GM23248 (cell line): ENCODE measurements at regions not wholly inside any gene's neighbourhood (a gene's known extent, or its start where the extent isn't known, plus 50 kb on each side); places are given as distances from the start of the nearest gene placed in this dataset.
"Not testable (repeated sequence)": the region's sequence is repeated elsewhere in the genome, so short reads cannot be mapped to it uniquely, and the experiment has no call there.

Experiments used
- DNase-seq: peaks from one replicate; pipeline ENCODE4 v3.0.0-alpha.2; 2015
- H2AFZ ChIP-seq: fragments of 200-600 bp; sonication (generic); 2 replicates; pipeline ENCODE4 v1.6.1; 2016; ENCODE audit warnings: antibody characterized with exemption
- H3F3A ChIP-seq: fragments of 200-600 bp; sonication (generic); 2 replicates; pipeline ENCODE4 v1.6.1; 2016; ENCODE audit warnings: mild to moderate bottlenecking, antibody characterized with exemption, mixed run types; ENCODE audit not compliant: insufficient read depth
- H3K27ac ChIP-seq: fragments of 200-600 bp; sonication (generic); 2 replicates; pipeline ENCODE4 v1.5.1; 2016; ENCODE audit warnings: mild to moderate bottlenecking
- H3K27me3 ChIP-seq: fragments of 200-600 bp; sonication (generic); replicated peaks from 2 replicates; pipeline ENCODE4 v1.6.1; 2016; ENCODE audit warnings: mild to moderate bottlenecking; ENCODE audit not compliant: insufficient read depth
- H3K36me3 ChIP-seq: fragments of 200-600 bp; sonication (generic); 2 replicates; pipeline ENCODE4 v1.6.1; 2016; ENCODE audit warnings: low read depth, mild to moderate bottlenecking
- H3K4me1 ChIP-seq: fragments of 200-600 bp; sonication (generic); 2 replicates; pipeline ENCODE4 v1.6.1; 2016; ENCODE audit warnings: mild to moderate bottlenecking; ENCODE audit not compliant: insufficient read depth
- H3K4me2 ChIP-seq: fragments of 200-600 bp; sonication (generic); one replicate; pipeline ENCODE4 v1.6.1; 2016; ENCODE audit warnings: mild to moderate bottlenecking; ENCODE audit not compliant: unreplicated experiment
- H3K4me3 ChIP-seq: fragments of 200-600 bp; sonication (generic); 2 replicates; pipeline ENCODE4 v1.5.1; 2016; ENCODE audit warnings: mild to moderate bottlenecking
- H3K79me2 ChIP-seq: fragments of 200-600 bp; sonication (generic); 2 replicates; pipeline ENCODE4 v1.6.1; 2016; ENCODE audit warnings: mild to moderate bottlenecking; ENCODE audit not compliant: insufficient read depth
- H3K9ac ChIP-seq: fragments of 200-600 bp; sonication (generic); 2 replicates; pipeline ENCODE4 v1.6.1; 2016; ENCODE audit warnings: mild to moderate bottlenecking
- H3K9me2 ChIP-seq: fragments of 200-600 bp; sonication (generic); 2 replicates; pipeline ENCODE4 v1.6.1; 2016; ENCODE audit warnings: mixed run types, mild to moderate bottlenecking, moderate library complexity; ENCODE audit not compliant: insufficient read depth
- H3K9me3 ChIP-seq: fragments of 200-600 bp; sonication (generic); one replicate; pipeline ENCODE4 v1.6.1; 2017; ENCODE audit warnings: low read depth
- H4K20me1 ChIP-seq: fragments of 200-600 bp; sonication (generic); 2 replicates; pipeline ENCODE4 v1.6.0; 2016; ENCODE audit not compliant: insufficient read depth
- EZH2 ChIP-seq: fragments of 200-600 bp; sonication (generic); IDR thresholded peaks from 2 replicates; pipeline ENCODE4 v1.6.1; 2018; ENCODE audit warnings: antibody characterized with exemption, mild to moderate bottlenecking; ENCODE audit not compliant: insufficient read depth, poor library complexity, severe bottlenecking
- EZH2phosphoT487 ChIP-seq: fragments of 200-600 bp; sonication (generic); IDR thresholded peaks from 2 replicates; pipeline ENCODE4 v1.6.1; 2018; ENCODE audit warnings: antibody characterized with exemption, moderate library complexity, mild to moderate bottlenecking, low read depth; ENCODE audit not compliant: insufficient read depth
- WGBS, 2 experiments: methylation state at CpG; one replicate each; pipeline ENCODE4 v1.1.6; 2015 to 2017; ENCODE audit warnings: low lambda C conversion rate in 2 of 2, low coverage in 1 of 2; ENCODE audit errors: missing lambda C conversion rate in 2 of 2; 5-methylcytosine and 5-hydroxymethylcytosine counted together
- in situ Hi-C: fragments of 300-500 bp; cut with MboI; formaldehyde crosslinking; loops from 2 replicates; pipeline ENCODE4 v1.15.0; 2020

- Histone ChIP-seq H3F3A (no peaks in the 10 kb centered on the region), H2AFZ (no peak overlapping the region), H3K79me2 (no peaks in the 10 kb centered on the region), H3K4me3 (no peak overlapping the region), H3K9me3 (no peaks in the 10 kb centered on the region), H3K4me1 (no peaks in the 10 kb centered on the region), H3K9ac (no peak overlapping the region), H3K4me2 (no peak overlapping the region), H3K9me2 (no peaks in the 10 kb centered on the region), H3K36me3 (no peaks in the 10 kb centered on the region), H3K27ac (no peak overlapping the region), H3K27me3 (no peaks in the 10 kb centered on the region), H4K20me1 (no peaks in the 10 kb centered on the region)
- no peak for TF ChIP-seq EZH2phosphoT487
- TF ChIP-seq EZH2: no peak
- 75 to 78% methylated on average over 4 of the region's 4 CpGs for WGBS, 2 experiments
- in situ Hi-C loops: no loop called here
- DNase-seq: no peak
Observed at GRCh38 chr1:228953207-228953606, 217.9 kb downstream of the RHOU start.

GRCh38 chr1:228953808-228954207 lies 218.5 kb downstream of the RHOU start:
- H3K4me2 ChIP-seq: not testable (repeated sequence)

GRCh38 chr1:228955691-228956090 lies 220.4 kb downstream of the RHOU start:
- 81 to 85% methylated on average over 1 of the region's 1 CpG for WGBS, 2 experiments
- no peaks in the 10 kb centered on the region for H3K79me2 ChIP-seq

More at GRCh38 chr1:228953808-228954207, 218.5 kb downstream of the RHOU start:
- H3K36me3 ChIP-seq, in situ Hi-C loops, H3K27ac ChIP-seq, H3K4me1 ChIP-seq, H4K20me1 ChIP-seq, H3K4me3 ChIP-seq, DNase-seq, H2AFZ ChIP-seq, H3K27me3 ChIP-seq, H3K79me2 ChIP-seq, H3K9me2 ChIP-seq, H3F3A ChIP-seq, H3K9ac ChIP-seq, H3K9me3 ChIP-seq: not testable (repeated sequence)
- WGBS, 2 experiments: 70 to 73% methylated on average over 11 of the region's 11 CpGs

GRCh38 chr1:228956864-228957263 lies 221.6 kb downstream of the RHOU start:
- no peak for TF ChIP-seq EZH2phosphoT487
- TF ChIP-seq EZH2: no peak
- H3K4me2 ChIP-seq: no peak overlapping the region
- DNase-seq: no peak
- H3K27ac ChIP-seq: no peak overlapping the region
- H3K9me2 ChIP-seq: no peaks in the 10 kb centered on the region
- H3K36me3 ChIP-seq: no peaks in the 10 kb centered on the region
- no peak overlapping the region for H3K9ac ChIP-seq
- no peaks in the 10 kb centered on the region for H3K9me3 ChIP-seq
- 73 to 74% methylated on average over 5 of the region's 5 CpGs for WGBS, 2 experiments
- no peaks in the 10 kb centered on the region for H3K27me3 ChIP-seq
- H3K4me3 ChIP-seq: no peak overlapping the region
- H3F3A ChIP-seq: no peaks in the 10 kb centered on the region
- H3K79me2 ChIP-seq: no peaks in the 10 kb centered on the region
- H3K4me1 ChIP-seq: no peaks in the 10 kb centered on the region
- in situ Hi-C loops: no loop called here
- H2AFZ ChIP-seq: no peak overlapping the region
- no peaks in the 10 kb centered on the region for H4K20me1 ChIP-seq

More at GRCh38 chr1:228955691-228956090, 220.4 kb downstream of the RHOU start:
- Histone ChIP-seq H2AFZ (no peak overlapping the region), H3K4me2 (no peak overlapping the region), H3K27me3 (no peaks in the 10 kb centered on the region), H3K4me3 (no peak overlapping the region), H3K36me3 (no peaks in the 10 kb centered on the region), H4K20me1 (no peaks in the 10 kb centered on the region), H3K27ac (no peak overlapping the region), H3K9me3 (no peaks in the 10 kb centered on the region), H3K9me2 (no peaks in the 10 kb centered on the region), H3F3A (no peaks in the 10 kb centered on the region), H3K9ac (no peak overlapping the region), H3K4me1 (no peaks in the 10 kb centered on the region)
- DNase-seq: peak; percentile 65
- in situ Hi-C loops: no loop called here
- TF ChIP-seq EZH2phosphoT487: no peak
- no peak for TF ChIP-seq EZH2

- Histone ChIP-seq H3K9me2 (no peaks in the 10 kb centered on the region), H3K4me1 (no peaks in the 10 kb centered on the region), H3K27ac (no peak overlapping the region), H2AFZ (no peak overlapping the region), H3K36me3 (no peaks in the 10 kb centered on the region), H3K79me2 (no peaks in the 10 kb centered on the region), H3K9ac (no peak overlapping the region), H3K27me3 (no peaks in the 10 kb centered on the region), H3K9me3 (no peaks in the 10 kb centered on the region), H3K4me3 (no peak overlapping the region), H4K20me1 (no peaks in the 10 kb centered on the region), H3K4me2 (no peak overlapping the region), H3F3A (peaks cover 2% of the 10 kb centered on the region; the same call in 1 of the 2 replicates)
- WGBS, 2 experiments: 95% methylated on average over 6 of the region's 6 CpGs
- in situ Hi-C loops: no loop called here
- TF ChIP-seq EZH2 (no peak), EZH2phosphoT487 (no peak)
- no peak for DNase-seq
Observed at GRCh38 chr1:228957535-228957934, 222.3 kb downstream of the RHOU start.
